ENCODE measurements at regions not wholly inside any gene's neighbourhood (a gene's known extent, or its start where the extent isn't known, plus 50 kb on each side); places are given as distances from the start of the nearest gene placed in this dataset.

- no peak overlapping the region for H4K5ac ChIP-seq (ENCODE audit: low read depth, low read length)
- no peaks in the 10 kb centered on the region for H4K20me1 ChIP-seq (ENCODE audit: insufficient read depth, low read length)
- no peak overlapping the region for H3K56ac ChIP-seq (ENCODE audit: extremely low read depth, insufficient read depth, low read length)
- H2BK20ac ChIP-seq (ENCODE audit: low read depth, low read length), result no peak overlapping the region
- H3K9ac ChIP-seq (ENCODE audit: low read depth, low read length), result no peak overlapping the region
- dilution Hi-C loops (cut with HindIII; ENCODE audit: low sequenced_read_pairs, unreplicated experiment), result no loop called here
- H3K27ac ChIP-seq (ENCODE audit: insufficient read depth, low read length), result no peak overlapping the region
- no peak overlapping the region for H3K14ac ChIP-seq (replicated peaks; ENCODE audit: low read depth, low read length)
- no peaks in the 10 kb centered on the region for H3K4me1 ChIP-seq (ENCODE audit: control insufficient read depth, insufficient read depth, low read length)
- H2AFZ ChIP-seq (replicated peaks; ENCODE audit: low read length, poor library complexity), result no peak overlapping the region
- no peak overlapping the region for H3K4me3 ChIP-seq (ENCODE audit: insufficient read depth, low read depth, low read length)
- no peak overlapping the region for H3K18ac ChIP-seq (ENCODE audit: low read depth, low read length)
- in situ Hi-C loops (cut with MboI; ENCODE audit: low sequenced_read_pairs), result no loop called here
- no peak overlapping the region for H2BK15ac ChIP-seq (ENCODE audit: low read depth, low read length)
- H2AK9ac ChIP-seq (replicated peaks; ENCODE audit: low read depth, low read length, poor library complexity), result no peak overlapping the region
- WGBS, 2 experiments (ENCODE audit: extremely low coverage in 2 of 2, insufficient read length in 1 of 2), result no CpG with 5 or more reads among the region's 7 CpGs
- H4K8ac ChIP-seq (ENCODE audit: low read depth in 2 of 2, low read length in 2 of 2), result no peak overlapping the region
- H3K4me2 ChIP-seq (ENCODE audit: low read depth, low read length), result no peak overlapping the region
- no TSS peak for BruUV-seq (replicated peaks)
- no peaks in the 10 kb centered on the region for H3K79me1 ChIP-seq (ENCODE audit: low read depth in 1 of 2, low read length in 2 of 2)
- H2BK120ac ChIP-seq (ENCODE audit: low read depth, low read length), result no peak overlapping the region
- no peaks in the 10 kb centered on the region for H3K36me3 ChIP-seq (ENCODE audit: control insufficient read depth, insufficient read depth, low read length)
- no peak overlapping the region for H3K4ac ChIP-seq (ENCODE audit: low read depth, low read length)
- no peaks in the 10 kb centered on the region for H3K9me1 ChIP-seq (ENCODE audit: insufficient read depth, low read length)
- H3K9me3 ChIP-seq (ENCODE audit: control insufficient read depth, insufficient read depth, low read length), result no peaks in the 10 kb centered on the region
- intact Hi-C loops (cut with micrococcal nuclease), result no loop called here
- H2BK5ac ChIP-seq (ENCODE audit: low read depth, low read length, poor library complexity, severe bottlenecking), result no peak overlapping the region
- ATAC-seq (ENCODE audit: low read depth) (no peak), DNase-seq (no peak)
- no peak overlapping the region for H3K23ac ChIP-seq (ENCODE audit: low read depth, low read length)
- peaks cover 24% of the 10 kb centered on the region for H3K27me3 ChIP-seq (ENCODE audit: control insufficient read depth, insufficient read depth, low read length)
- H4K91ac ChIP-seq (ENCODE audit: insufficient read depth, low read depth, low read length), result no peak overlapping the region
- no peak overlapping the region for H2AK5ac ChIP-seq (ENCODE audit: low read depth, low read length)
- CTCF ChIA-PET, result no interaction called here
- TF ChIP-seq RFX5 (IDR thresholded peaks at IDR 0.05; ENCODE audit: low read depth, low read length) (no peak), ELK1 (IDR thresholded peaks at IDR 0.05; ENCODE audit: borderline replicate concordance, low read depth, low read length) (no peak), CEBPB (IDR thresholded peaks at IDR 0.05; ENCODE audit: low read depth, low read length) (no peak), MXI1 (IDR thresholded peaks at IDR 0.05; ENCODE audit: borderline replicate concordance, low read depth, low read length) (no peak)
- POLR2A ChIA-PET (ENCODE audit: unreplicated experiment), result no interaction called here
Measured at GRCh38 chr1:114328361-114328904, 174.8 kb upstream of the SYT6 start.

Data from IMR-90 (cell line).